Uterus (tissue), 2 donors: ENCODE measurements at regions not wholly inside any gene's neighbourhood (a gene's known extent, or its start where the extent isn't known, plus 50 kb on each side); places are given as distances from the start of the nearest gene placed in this dataset.

ENCODE experiments used
- POLR2A ChIP-seq, 2 donors: fragments of 450-650 bp; IDR thresholded peaks; one replicate each; pipeline ENCODE4 v1.6.1; 2016; ENCODE audit warnings: antibody characterized with exemption in 2 of 2, mild to moderate bottlenecking in 1 of 2, moderate library complexity in 1 of 2
- TF ChIP-seq, protein P1 (sequence below), 4 experiments: fragments of 200-600 bp in 2 of 4; fragments of 450-650 bp in 2 of 4; sonication (generic) in 2 of 4; IDR thresholded peaks; one replicate each; pipeline ENCODE4 v1.5.1; 2016 to 2019; ENCODE audit warnings: antibody characterized with exemption in 4 of 4, mild to moderate bottlenecking in 2 of 4, moderate library complexity in 1 of 4

- TF ChIP-seq POLR2A (IDR thresholded peaks at IDR 0.05) = no peak
- TF ChIP-seq, protein P1, sequence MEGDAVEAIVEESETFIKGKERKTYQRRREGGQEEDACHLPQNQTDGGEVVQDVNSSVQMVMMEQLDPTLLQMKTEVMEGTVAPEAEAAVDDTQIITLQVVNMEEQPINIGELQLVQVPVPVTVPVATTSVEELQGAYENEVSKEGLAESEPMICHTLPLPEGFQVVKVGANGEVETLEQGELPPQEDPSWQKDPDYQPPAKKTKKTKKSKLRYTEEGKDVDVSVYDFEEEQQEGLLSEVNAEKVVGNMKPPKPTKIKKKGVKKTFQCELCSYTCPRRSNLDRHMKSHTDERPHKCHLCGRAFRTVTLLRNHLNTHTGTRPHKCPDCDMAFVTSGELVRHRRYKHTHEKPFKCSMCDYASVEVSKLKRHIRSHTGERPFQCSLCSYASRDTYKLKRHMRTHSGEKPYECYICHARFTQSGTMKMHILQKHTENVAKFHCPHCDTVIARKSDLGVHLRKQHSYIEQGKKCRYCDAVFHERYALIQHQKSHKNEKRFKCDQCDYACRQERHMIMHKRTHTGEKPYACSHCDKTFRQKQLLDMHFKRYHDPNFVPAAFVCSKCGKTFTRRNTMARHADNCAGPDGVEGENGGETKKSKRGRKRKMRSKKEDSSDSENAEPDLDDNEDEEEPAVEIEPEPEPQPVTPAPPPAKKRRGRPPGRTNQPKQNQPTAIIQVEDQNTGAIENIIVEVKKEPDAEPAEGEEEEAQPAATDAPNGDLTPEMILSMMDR (IDR thresholded peaks at IDR 0.05) = no peak
Observed at GRCh38 chr13:32947411-32948276, 68.6 kb upstream of the KL start.
